ENCODE measurements at regions not wholly inside any gene's neighbourhood (a gene's known extent, or its start where the extent isn't known, plus 50 kb on each side); places are given as distances from the start of the nearest gene placed in this dataset.

DNA sequence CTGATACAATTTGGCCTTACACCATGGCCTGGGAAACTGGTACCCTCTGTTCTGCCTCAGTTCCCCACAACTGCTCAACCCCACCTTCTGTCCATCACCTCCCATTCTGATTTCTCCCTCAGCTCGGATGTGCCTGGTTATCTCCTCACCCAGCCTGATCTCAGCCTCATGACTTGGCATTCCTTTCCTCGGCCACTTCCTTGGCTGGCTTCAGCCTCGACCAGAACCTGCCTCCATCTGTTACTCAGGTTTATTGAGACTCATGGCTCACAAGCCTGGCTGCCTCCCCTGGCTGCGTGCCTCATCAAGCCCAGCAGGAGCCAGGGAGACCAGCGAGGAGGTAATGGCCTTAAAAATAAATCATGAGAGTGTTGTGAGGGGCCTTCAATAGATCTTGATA, 356.2 kb upstream of the SPRED2 start:
- DNase-seq (ENCODE audit: low read depth) = no peak
- H3K4me3 ChIP-seq (ENCODE audit: low read depth, low read length) = no peak overlapping the region
- TF ChIP-seq, protein P1, sequence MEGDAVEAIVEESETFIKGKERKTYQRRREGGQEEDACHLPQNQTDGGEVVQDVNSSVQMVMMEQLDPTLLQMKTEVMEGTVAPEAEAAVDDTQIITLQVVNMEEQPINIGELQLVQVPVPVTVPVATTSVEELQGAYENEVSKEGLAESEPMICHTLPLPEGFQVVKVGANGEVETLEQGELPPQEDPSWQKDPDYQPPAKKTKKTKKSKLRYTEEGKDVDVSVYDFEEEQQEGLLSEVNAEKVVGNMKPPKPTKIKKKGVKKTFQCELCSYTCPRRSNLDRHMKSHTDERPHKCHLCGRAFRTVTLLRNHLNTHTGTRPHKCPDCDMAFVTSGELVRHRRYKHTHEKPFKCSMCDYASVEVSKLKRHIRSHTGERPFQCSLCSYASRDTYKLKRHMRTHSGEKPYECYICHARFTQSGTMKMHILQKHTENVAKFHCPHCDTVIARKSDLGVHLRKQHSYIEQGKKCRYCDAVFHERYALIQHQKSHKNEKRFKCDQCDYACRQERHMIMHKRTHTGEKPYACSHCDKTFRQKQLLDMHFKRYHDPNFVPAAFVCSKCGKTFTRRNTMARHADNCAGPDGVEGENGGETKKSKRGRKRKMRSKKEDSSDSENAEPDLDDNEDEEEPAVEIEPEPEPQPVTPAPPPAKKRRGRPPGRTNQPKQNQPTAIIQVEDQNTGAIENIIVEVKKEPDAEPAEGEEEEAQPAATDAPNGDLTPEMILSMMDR (IDR thresholded peaks at IDR 0.05; ENCODE audit: control insufficient read depth, extremely low read depth, insufficient read depth) = no peak

DNA sequence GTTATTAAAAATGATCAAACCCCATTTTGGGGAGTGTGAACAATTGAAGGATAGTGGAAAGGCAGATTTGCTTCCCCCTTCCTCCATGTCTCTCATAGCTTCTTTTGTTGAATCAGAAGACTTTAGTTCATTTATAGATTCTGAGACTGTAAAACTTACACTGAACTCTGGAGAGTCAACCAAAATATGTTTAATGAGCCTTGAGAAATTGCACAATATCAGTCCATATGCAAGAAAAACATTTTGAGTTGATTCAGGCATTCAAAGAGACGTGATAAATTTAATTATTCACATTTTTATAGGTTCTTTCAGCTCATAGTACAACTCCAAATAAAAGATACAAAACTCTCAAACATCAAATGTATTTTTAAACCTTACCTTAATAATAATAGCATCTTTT, 354.4 kb upstream of the SPRED2 start:
- no peak for DNase-seq (ENCODE audit: low read depth)
- TF ChIP-seq, protein P1 (IDR thresholded peaks at IDR 0.05; ENCODE audit: control insufficient read depth, extremely low read depth, insufficient read depth) = no peak
- H3K4me3 ChIP-seq (ENCODE audit: low read depth, low read length) = no peak overlapping the region

DNA sequence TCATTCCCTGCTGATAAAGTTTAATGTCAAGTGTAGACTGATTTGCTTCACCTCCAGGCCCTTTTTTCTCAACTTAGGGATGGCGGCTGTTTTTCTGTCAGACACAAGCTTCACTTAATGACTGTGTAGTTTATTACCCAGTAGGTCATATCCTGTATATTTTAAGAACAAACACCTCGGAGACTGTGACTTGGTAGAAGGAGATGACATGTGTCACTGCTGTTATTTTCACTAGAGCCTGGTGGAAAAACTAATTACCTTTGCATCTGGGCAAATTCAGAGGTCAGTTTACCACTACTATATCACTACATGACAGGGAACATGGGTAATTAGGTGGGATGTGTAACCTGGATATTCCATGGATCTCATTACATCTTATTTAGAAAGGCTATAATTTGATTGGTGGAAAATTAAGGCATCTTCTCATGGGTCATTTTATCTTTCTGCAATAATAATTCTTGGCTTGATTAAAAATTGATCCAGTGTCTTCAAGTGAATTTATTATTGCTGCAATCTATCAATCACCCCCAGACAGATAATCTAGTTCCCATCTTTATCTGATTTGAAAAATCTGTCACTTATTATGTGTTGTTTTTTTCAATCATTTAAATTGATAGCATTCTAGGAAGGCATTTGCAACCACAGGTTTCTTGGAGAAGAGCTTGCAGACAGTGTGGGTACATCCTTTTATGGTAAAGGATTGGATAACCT, 353.8 kb upstream of the SPRED2 start:
- no peak overlapping the region for H3K4me3 ChIP-seq (ENCODE audit: low read depth, low read length)
- TF ChIP-seq, protein P1 (IDR thresholded peaks at IDR 0.05; ENCODE audit: control insufficient read depth, extremely low read depth, insufficient read depth) = no peak
- DNase-seq (ENCODE audit: low read depth) = no peak

DNA sequence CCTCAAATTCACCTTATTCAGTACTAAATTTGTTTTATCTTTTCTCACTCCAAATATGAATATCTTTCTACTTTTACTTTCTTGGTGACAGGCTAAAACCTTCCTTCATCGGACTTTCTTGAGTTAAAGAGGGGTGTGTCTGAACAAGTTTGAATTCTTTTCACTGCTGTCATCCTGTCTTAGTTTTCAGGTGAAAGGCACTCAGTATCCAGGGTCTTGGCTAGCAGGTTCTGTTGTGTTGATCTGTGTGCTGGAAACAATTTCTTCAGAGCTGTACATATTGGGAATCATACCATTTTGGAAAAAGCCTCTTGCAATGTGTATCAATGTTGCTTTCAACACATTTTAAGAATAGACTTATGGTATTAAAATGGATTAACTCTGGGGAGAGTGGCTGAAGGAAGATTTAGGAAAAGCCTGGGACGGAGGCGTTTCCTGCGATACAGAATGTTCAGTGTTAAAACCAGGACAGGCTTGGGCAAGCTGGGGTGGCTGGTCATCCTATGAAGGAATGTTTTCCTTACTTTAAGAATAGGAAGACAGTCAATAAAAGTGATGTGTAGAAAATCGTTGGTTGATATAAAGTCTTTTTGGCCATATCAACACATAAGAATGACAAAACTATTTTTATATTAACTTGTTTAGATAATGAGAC, 350.7 kb upstream of the SPRED2 start:
- TF ChIP-seq, protein P1 (IDR thresholded peaks at IDR 0.05; ENCODE audit: control insufficient read depth, extremely low read depth, insufficient read depth) = no peak
- no peak overlapping the region for H3K4me3 ChIP-seq (ENCODE audit: low read depth, low read length)
- DNase-seq (ENCODE audit: low read depth) = no peak

DNA sequence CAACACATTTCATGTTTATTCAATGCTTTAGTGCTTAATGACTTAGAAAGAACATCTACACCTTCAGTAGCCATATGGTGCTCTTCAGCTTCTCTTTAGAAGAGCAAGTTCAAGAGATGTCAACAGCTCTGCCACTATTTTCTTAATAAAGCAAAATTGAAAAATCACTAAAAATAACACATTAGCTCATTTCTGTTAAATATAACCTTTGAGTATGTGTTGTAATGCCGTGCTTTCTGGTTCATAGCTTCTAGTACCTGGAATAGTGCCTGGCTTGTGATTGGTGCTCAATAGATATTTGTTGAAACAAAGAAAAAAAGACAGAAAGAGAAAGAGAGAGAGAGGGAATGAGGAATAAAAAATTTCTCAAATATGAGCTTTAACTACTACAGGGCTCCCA, 349.8 kb upstream of the SPRED2 start:
- TF ChIP-seq, protein P1 (IDR thresholded peaks at IDR 0.05; ENCODE audit: control insufficient read depth, extremely low read depth, insufficient read depth) = no peak
- no peak overlapping the region for H3K4me3 ChIP-seq (ENCODE audit: low read depth, low read length)
- no peak for DNase-seq (ENCODE audit: low read depth)

DNA sequence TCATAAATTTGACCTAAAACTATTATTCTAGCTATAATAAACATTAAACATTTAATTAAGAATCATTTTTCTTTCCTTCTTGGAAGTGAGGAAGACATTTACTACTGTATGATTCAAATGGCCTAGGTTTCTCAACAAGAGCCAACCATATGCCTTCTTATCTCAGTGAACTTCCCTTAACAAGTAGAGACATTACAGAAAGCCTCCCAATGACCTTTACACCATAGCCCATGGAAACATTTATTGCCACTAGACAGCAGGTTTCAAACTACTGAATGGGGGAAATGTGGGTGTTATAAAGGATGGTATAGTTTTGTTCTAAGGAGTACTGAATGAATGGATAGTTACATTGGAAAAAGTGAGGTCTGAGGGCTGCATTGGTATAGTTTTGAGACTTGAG, 349.4 kb upstream of the SPRED2 start:
- TF ChIP-seq, protein P1 (IDR thresholded peaks at IDR 0.05; ENCODE audit: control insufficient read depth, extremely low read depth, insufficient read depth) = no peak
- no peak overlapping the region for H3K4me3 ChIP-seq (ENCODE audit: low read depth, low read length)
- DNase-seq (ENCODE audit: low read depth) = no peak

Measured in LNCaP clone FGC (cell line).